CD4-positive, CD25-positive, alpha-beta regulatory T cell (primary cell): ENCODE measurements at regions not wholly inside any gene's neighbourhood (a gene's known extent, or its start where the extent isn't known, plus 50 kb on each side); places are given as distances from the start of the nearest gene placed in this dataset.
A peak's percentile ranks its signal among the peaks of the same experiment; 100 is the strongest.

Experiments
- ATAC-seq, 2 donors: fragments of 150-1000 bp; cut with Tn5 transposase; one replicate each; pipeline ENCODE4 v1.10.0; 2021; ENCODE audit warnings: low read depth in 2 of 2, moderate number of reproducible peaks in 2 of 2, moderate library complexity in 1 of 2
- DNase-seq, 3 donors: peaks; one replicate each; pipeline versions ENCODE4 v3.0.0 to v3.0.0-alpha.2; 2012 to 2022; ENCODE audit warnings: mixed read lengths in 1 of 3
- H3K27ac ChIP-seq: one replicate; pipeline ENCODE4 v1.7.0; 2013; ENCODE audit warnings: mild to moderate bottlenecking, low read length; ENCODE audit not compliant: insufficient read depth, poor library complexity, severe bottlenecking
- H3K27me3 ChIP-seq: one replicate; pipeline ENCODE4 v1.7.0; 2013; ENCODE audit warnings: low read length; ENCODE audit not compliant: control insufficient read depth, insufficient read depth
- H3K36me3 ChIP-seq: one replicate; pipeline ENCODE4 v1.7.0; 2013; ENCODE audit warnings: mild to moderate bottlenecking, low read length, moderate library complexity; ENCODE audit not compliant: control insufficient read depth, insufficient read depth
- H3K4me1 ChIP-seq: 2 replicates; pipeline ENCODE4 v1.7.0; 2013; ENCODE audit warnings: mild to moderate bottlenecking, low read length; ENCODE audit not compliant: insufficient read depth, control insufficient read depth, poor library complexity, severe bottlenecking
- H3K4me3 ChIP-seq: one replicate; pipeline ENCODE4 v1.7.0; 2013; ENCODE audit warnings: low read depth, mild to moderate bottlenecking, low read length, moderate library complexity
- H3K9me3 ChIP-seq, 2 experiments: 1 replicate in 1 of 2; 2 replicates in 1 of 2; pipeline ENCODE4 v1.7.0; 2013; ENCODE audit warnings: low read length in 2 of 2, mild to moderate bottlenecking in 1 of 2, moderate library complexity in 1 of 2; ENCODE audit not compliant: control insufficient read depth in 2 of 2
- H3K27ac Mint-ChIP-seq, 3 donors: one replicate each; pipeline ENCODE4 v1.8.0; 2020 to 2022; ENCODE audit warnings: mild to moderate bottlenecking in 3 of 3, mixed read lengths in 3 of 3, moderate library complexity in 2 of 3
- H3K27me3 Mint-ChIP-seq: one replicate; pipeline ENCODE4 v1.8.0; 2022; ENCODE audit warnings: mild to moderate bottlenecking, mixed read lengths
- H3K36me3 Mint-ChIP-seq: one replicate; pipeline ENCODE4 v1.8.0; 2020; ENCODE audit warnings: mixed read lengths
- H3K4me1 Mint-ChIP-seq, 4 donors: one replicate each; pipeline ENCODE4 v1.8.0; 2020 to 2022; ENCODE audit warnings: mixed read lengths in 4 of 4, mild to moderate bottlenecking in 1 of 4
- H3K4me3 Mint-ChIP-seq, 4 donors: one replicate each; pipeline ENCODE4 v1.8.0; 2020 to 2022; ENCODE audit warnings: mild to moderate bottlenecking in 4 of 4, mixed read lengths in 4 of 4, moderate library complexity in 3 of 4
- H3K9me3 Mint-ChIP-seq, 7 donors: one replicate each; pipeline ENCODE4 v1.8.0; 2020 to 2022; ENCODE audit warnings: mixed read lengths in 7 of 7, mild to moderate bottlenecking in 3 of 7, moderate library complexity in 2 of 7

DNA sequence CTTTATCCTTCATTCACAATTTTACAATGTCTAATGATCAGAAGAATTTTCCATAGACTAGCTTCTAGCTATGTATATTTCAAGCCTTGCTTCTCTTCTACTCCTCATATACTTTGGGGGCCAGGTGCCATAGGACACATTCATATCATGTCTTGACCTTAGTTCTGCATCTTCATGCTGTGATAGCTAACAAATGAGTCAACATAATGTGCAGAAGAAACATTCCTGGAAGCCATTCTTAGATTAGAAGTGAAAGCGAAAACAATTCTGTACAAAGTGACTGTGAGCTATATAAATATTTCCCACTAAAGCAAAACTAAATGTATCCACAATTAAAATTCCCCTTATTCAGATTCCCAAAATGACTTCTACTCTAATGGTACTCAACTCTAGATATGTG is 320.2 kb upstream of the NREP start:
- H3K27me3 Mint-ChIP-seq, result no peaks in the 10 kb centered on the region
- no peaks in the 10 kb centered on the region for H3K4me1 Mint-ChIP-seq
- H3K9me3 Mint-ChIP-seq, result peaks cover 0 to 8% (median 2%) of the 10 kb centered on the region in 7 donors
- H3K4me3 Mint-ChIP-seq, result no peak overlapping the region
- no peak overlapping the region for H3K4me3 ChIP-seq
- H3K4me1 ChIP-seq, result no peaks in the 10 kb centered on the region
- no peak overlapping the region for H3K27ac Mint-ChIP-seq
- no peaks in the 10 kb centered on the region for H3K36me3 Mint-ChIP-seq
- no peak for ATAC-seq
- no peaks in the 10 kb centered on the region for H3K36me3 ChIP-seq
- no peaks in the 10 kb centered on the region for H3K9me3 ChIP-seq
- H3K27me3 ChIP-seq, result no peaks in the 10 kb centered on the region
- DNase-seq, result peak in 1 of 3 donors; percentile 3
- H3K27ac ChIP-seq, result no peak overlapping the region

DNA sequence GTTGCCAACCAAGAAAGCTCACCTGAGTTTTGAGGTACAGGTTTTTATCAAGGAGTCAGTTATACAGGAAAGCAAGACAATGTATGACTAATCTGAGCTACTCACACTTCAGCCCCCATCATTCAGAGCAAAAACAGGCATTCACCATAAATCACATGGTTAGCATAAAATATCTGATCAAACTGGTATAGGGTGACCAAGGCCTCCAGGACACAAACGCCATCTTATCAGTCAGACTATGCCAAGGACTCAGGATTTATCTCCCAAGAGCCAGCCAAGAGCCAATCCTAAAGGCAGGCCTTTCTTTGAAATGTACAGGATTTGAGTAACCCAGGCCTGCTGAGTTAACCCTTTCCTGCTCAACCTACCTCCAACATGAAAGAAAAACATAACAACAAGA is 313.0 kb upstream of the NREP start:
- H3K4me1 ChIP-seq, result no peaks in the 10 kb centered on the region
- ATAC-seq (no peak), DNase-seq (no peak)
- Mint-ChIP-seq H3K9me3 (peaks cover 0 to 2% (median 0%) of the 10 kb centered on the region in 7 donors), H3K4me1 (no peaks in the 10 kb centered on the region), H3K4me3 (no peak overlapping the region), H3K36me3 (no peaks in the 10 kb centered on the region), H3K27me3 (no peaks in the 10 kb centered on the region), H3K27ac (no peak overlapping the region)
- H3K36me3 ChIP-seq, result no peaks in the 10 kb centered on the region
- H3K9me3 ChIP-seq, result no peaks in the 10 kb centered on the region
- H3K27me3 ChIP-seq, result no peaks in the 10 kb centered on the region
- no peak overlapping the region for H3K4me3 ChIP-seq
- H3K27ac ChIP-seq, result no peak overlapping the region

DNA sequence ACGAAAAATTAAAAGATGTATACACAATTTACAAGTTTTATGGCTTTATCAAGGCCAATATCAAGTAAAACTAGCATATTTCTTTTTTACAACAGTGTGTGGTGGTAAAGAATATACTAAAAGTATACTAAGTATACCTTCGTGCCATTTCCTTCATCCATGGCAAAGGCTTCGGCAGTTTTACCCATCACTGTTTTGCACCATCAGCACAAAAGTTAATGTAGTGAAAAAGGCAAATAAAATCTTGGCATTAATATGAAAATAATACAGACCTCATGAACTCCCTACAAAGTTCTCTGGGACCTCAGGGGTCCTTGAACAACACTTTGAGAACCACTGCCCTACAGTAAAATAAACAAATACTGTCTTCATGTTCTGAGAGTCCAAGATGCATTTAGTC is 312.3 kb upstream of the NREP start:
- no peak overlapping the region for H3K27ac ChIP-seq
- H3K4me3 Mint-ChIP-seq, result no peak overlapping the region
- H3K27ac Mint-ChIP-seq, result no peak overlapping the region
- H3K9me3 Mint-ChIP-seq, result peaks cover 0 to 2% (median 0%) of the 10 kb centered on the region in 7 donors
- no peaks in the 10 kb centered on the region for H3K27me3 Mint-ChIP-seq
- H3K27me3 ChIP-seq, result no peaks in the 10 kb centered on the region
- no peaks in the 10 kb centered on the region for H3K36me3 Mint-ChIP-seq
- H3K4me1 ChIP-seq, result no peaks in the 10 kb centered on the region
- no peak for DNase-seq
- H3K4me1 Mint-ChIP-seq, result no peaks in the 10 kb centered on the region
- no peak overlapping the region for H3K4me3 ChIP-seq
- H3K9me3 ChIP-seq, result no peaks in the 10 kb centered on the region
- no peak for ATAC-seq
- H3K36me3 ChIP-seq, result no peaks in the 10 kb centered on the region

DNA sequence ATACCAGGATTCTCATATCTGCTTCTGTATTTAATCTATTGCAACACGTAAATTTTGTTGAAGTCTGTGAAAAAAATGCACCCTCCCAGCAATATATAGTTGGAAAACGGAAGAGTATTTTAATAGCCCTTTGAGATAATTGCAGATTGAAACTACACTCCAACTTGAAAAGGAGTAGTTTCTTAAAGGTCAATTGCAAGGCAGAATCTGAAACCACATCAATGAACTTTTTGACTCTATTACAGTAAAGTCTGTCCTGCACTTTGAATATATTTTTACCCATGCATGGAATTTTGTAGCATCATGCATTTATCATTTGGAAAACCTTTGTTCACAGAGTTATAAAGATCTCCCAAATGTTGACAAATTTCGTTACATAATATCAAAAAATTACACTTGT is 311.6 kb upstream of the NREP start:
- Mint-ChIP-seq H3K36me3 (no peaks in the 10 kb centered on the region), H3K4me3 (no peak overlapping the region), H3K27me3 (no peaks in the 10 kb centered on the region), H3K27ac (no peak overlapping the region), H3K4me1 (no peaks in the 10 kb centered on the region), H3K9me3 (peaks cover 0 to 2% (median 0%) of the 10 kb centered on the region in 7 donors)
- no peak overlapping the region for H3K4me3 ChIP-seq
- ATAC-seq (no peak), DNase-seq (no peak)
- no peak overlapping the region for H3K27ac ChIP-seq
- H3K4me1 ChIP-seq, result no peaks in the 10 kb centered on the region
- no peaks in the 10 kb centered on the region for H3K27me3 ChIP-seq
- H3K9me3 ChIP-seq, result no peaks in the 10 kb centered on the region
- H3K36me3 ChIP-seq, result no peaks in the 10 kb centered on the region

DNA sequence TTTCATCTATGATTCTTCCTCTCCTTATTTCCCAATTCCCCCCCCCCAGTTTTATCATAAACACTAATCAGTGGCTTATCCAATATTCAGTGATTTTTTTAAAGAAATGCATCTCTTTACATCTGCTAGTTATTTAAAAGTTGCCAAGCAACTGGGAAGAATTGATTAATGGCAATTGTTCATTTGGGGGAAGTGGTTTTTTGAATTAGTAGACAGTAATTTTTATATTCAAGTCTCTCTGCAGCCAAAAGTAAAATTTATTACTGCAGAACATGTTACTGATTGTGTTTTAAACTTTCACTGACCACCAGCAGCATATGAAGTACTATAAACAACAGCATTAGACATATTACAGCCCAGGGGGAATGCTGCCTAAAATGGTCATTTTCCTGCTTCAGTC is 308.8 kb upstream of the NREP start:
- Mint-ChIP-seq H3K4me3 (no peak overlapping the region), H3K4me1 (no peaks in the 10 kb centered on the region), H3K9me3 (peaks cover 0 to 2% (median 0%) of the 10 kb centered on the region in 7 donors), H3K27ac (no peak overlapping the region), H3K27me3 (no peaks in the 10 kb centered on the region), H3K36me3 (no peaks in the 10 kb centered on the region)
- Histone ChIP-seq H3K36me3 (no peaks in the 10 kb centered on the region), H3K27ac (no peak overlapping the region), H3K9me3 (no peaks in the 10 kb centered on the region), H3K27me3 (no peaks in the 10 kb centered on the region), H3K4me3 (no peak overlapping the region), H3K4me1 (no peaks in the 10 kb centered on the region)
- DNase-seq, result no peak
- no peak for ATAC-seq

DNA sequence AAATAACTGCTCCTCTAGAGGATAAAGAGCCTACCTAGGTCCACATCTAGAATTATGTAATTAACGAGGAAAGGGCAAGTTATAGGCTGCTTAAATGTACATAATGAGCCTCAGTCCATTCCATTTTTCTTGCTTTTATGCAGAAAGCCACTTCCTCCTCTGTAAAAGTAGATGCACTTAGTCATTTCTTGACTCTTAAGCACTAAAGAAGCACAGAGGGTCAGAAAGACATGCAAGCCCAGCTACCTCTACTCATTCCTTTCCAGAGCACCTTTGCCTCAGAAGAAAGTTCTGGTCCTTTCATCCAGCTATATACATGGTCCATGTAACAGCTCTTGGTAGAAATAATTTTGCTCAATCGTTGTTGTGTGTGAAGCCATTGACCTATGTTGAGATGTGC is 308.0 kb upstream of the NREP start:
- H3K9me3 Mint-ChIP-seq, result peaks cover 0 to 2% (median 0%) of the 10 kb centered on the region in 7 donors
- H3K36me3 ChIP-seq, result no peaks in the 10 kb centered on the region
- no peak overlapping the region for H3K27ac ChIP-seq
- ATAC-seq (no peak), DNase-seq (no peak)
- no peak overlapping the region for H3K27ac Mint-ChIP-seq
- H3K27me3 ChIP-seq, result no peaks in the 10 kb centered on the region
- no peaks in the 10 kb centered on the region for H3K4me1 Mint-ChIP-seq
- no peaks in the 10 kb centered on the region for H3K9me3 ChIP-seq
- H3K36me3 Mint-ChIP-seq, result no peaks in the 10 kb centered on the region
- no peak overlapping the region for H3K4me3 ChIP-seq
- H3K4me3 Mint-ChIP-seq, result no peak overlapping the region
- H3K27me3 Mint-ChIP-seq, result no peaks in the 10 kb centered on the region
- H3K4me1 ChIP-seq, result no peaks in the 10 kb centered on the region

DNA sequence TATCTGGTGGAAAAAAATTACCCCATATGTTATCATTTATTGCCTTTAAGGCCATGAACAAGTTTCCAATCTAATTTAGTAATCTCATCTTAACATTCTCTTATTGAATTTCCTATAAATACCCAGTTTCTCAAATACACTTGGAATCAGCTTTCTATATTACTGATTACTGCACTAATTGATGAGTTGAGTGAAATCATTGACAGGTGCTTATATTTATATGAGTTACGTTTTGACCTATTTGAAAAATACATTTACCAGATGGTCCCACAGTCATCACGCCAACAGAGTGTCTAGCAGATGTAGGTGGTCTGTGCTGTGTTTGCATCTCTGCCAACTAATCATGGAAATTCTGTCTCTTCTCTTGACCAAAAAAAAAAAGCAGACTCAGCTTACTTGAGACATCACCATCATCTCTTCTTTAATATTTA is 307.3 kb upstream of the NREP start:
- peaks cover 0 to 2% (median 0%) of the 10 kb centered on the region in 7 donors for H3K9me3 Mint-ChIP-seq
- no peaks in the 10 kb centered on the region for H3K36me3 Mint-ChIP-seq
- Histone ChIP-seq H3K27ac (no peak overlapping the region), H3K4me3 (no peak overlapping the region), H3K36me3 (no peaks in the 10 kb centered on the region), H3K27me3 (no peaks in the 10 kb centered on the region), H3K9me3 (no peaks in the 10 kb centered on the region), H3K4me1 (no peaks in the 10 kb centered on the region)
- no peak for DNase-seq
- no peak overlapping the region for H3K4me3 Mint-ChIP-seq
- no peaks in the 10 kb centered on the region for H3K27me3 Mint-ChIP-seq
- ATAC-seq, result no peak
- no peak overlapping the region for H3K27ac Mint-ChIP-seq
- no peaks in the 10 kb centered on the region for H3K4me1 Mint-ChIP-seq

DNA sequence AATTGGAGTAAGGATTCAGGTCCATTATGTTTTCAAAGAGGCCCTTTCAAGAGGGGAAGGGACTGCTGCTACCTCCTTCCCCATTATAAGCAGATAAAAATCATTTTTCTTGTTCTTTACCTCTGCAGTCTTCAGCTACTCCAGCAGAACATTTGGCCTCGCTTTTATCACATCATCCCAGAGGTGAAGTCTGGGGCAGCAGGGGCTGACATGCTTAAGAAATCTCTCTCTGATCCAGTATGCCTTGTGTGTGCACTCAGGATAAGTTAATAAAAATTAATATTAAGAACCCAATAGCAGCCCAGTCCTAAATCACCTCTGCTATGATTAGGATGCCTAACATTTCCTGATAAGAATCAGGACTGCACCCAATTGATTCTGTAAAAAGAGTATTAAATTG is 306.9 kb upstream of the NREP start:
- Histone ChIP-seq H3K4me1 (no peaks in the 10 kb centered on the region), H3K36me3 (no peaks in the 10 kb centered on the region), H3K4me3 (no peak overlapping the region), H3K27me3 (no peaks in the 10 kb centered on the region), H3K9me3 (no peaks in the 10 kb centered on the region), H3K27ac (no peak overlapping the region)
- H3K9me3 Mint-ChIP-seq, result peaks cover 0 to 2% (median 0%) of the 10 kb centered on the region in 7 donors
- no peaks in the 10 kb centered on the region for H3K36me3 Mint-ChIP-seq
- no peak overlapping the region for H3K27ac Mint-ChIP-seq
- no peaks in the 10 kb centered on the region for H3K27me3 Mint-ChIP-seq
- ATAC-seq, result no peak
- no peak overlapping the region for H3K4me3 Mint-ChIP-seq
- DNase-seq, result no peak
- no peaks in the 10 kb centered on the region for H3K4me1 Mint-ChIP-seq
